IPS-NIHi11 (cell line): ENCODE measurements at regions not wholly inside any gene's neighbourhood (a gene's known extent, or its start where the extent isn't known, plus 50 kb on each side); places are given as distances from the start of the nearest gene placed in this dataset.
"Not testable (repeated sequence)": the region's sequence is repeated elsewhere in the genome, so short reads cannot be mapped to it uniquely, and the experiment has no call there.

Experiments used
- DNase-seq: peaks from one replicate; pipeline ENCODE4 v3.0.0; 2012; ENCODE audit warnings: mixed read lengths, low spot score

DNA sequence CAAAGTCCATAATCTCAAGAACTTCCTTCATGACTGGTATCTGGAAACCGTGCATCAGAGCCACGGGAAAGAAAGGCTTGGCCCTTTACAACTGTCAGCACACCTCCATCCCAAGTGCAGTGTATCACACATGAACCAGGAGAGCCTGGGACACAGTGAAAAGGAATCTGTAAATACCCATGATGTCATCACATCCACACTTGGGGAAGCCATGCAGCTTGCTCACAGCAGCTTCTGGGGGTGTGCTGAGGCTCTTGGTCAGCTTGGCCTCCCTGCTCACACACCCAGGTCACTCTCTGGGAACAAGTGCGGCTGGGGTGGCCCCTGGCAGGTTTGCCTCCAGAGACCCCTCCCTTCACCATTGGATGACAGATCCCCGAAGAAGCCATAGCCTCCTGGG is 51.6 kb upstream of the ASAH2B start:
- not testable (repeated sequence) for DNase-seq

DNA sequence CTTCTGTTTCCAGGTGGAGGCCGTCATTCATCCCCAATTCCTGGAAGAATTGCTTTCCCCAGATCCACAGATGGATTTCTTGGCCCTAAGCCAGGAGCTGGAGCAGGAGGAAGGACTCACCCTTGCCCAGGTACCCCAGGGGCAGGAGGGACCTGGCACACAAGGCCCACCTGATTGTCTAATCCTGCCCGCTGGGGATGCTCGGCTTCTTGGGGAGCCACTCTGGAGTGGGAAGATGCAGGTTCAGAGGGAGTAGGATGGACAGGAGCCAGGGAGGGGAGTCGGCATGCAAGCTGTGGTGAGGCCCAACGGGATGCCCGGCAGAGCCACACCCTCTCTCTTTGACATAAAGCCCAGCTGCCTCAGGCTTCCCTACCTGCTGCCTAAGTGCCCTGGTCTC is 55.4 kb upstream of the ASAH2B start:
- not testable (repeated sequence) for DNase-seq

DNA sequence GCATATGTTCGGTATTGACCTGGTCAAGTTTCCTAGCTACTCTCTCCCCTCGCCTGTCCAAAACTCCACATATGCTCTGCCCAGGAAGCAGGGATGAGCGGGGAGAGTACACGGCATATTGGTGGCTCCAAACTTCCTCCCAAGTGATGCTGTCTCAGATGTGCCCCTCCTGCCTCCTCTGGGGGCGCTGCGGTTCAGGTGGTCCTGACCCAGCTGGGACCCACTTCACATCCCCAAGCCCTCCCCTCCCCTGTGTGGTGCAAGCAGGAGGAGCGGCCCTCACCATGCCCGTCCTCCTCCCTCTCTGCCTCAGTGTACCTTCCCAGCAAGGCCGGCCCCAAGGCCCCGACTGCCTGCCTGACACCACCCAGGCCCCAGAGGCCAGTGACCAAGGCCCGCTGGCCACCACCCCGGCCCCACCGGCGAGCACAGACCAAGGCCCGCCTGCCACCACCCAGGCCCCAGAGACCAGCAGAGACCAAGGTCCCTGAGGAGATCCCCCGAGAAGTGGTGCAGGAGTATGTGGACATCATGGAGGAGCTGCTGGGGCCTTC is 56.5 kb upstream of the ASAH2B start:
- peak; percentile 9 for DNase-seq

DNA sequence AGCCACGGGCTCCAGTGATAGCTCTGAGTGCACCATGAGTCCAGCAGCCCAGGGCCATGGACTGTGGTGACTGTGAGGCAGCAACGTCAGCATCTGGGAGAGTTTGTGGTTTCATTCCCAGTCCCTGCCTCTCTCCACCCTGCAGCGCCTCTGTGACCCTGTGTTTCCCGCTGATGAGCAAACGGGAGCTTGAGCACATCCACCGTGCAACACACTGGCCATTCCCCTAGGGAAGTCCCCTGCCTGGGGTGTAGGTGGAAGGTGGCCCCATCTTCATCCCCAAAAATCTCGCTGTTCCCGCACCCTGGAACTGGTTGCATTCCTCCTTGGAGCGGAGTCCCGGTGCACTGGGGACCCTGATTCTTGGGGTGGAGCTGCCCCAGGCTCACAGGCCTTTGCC is 56.9 kb upstream of the SGMS1 start:
- not testable (repeated sequence) for DNase-seq

DNA sequence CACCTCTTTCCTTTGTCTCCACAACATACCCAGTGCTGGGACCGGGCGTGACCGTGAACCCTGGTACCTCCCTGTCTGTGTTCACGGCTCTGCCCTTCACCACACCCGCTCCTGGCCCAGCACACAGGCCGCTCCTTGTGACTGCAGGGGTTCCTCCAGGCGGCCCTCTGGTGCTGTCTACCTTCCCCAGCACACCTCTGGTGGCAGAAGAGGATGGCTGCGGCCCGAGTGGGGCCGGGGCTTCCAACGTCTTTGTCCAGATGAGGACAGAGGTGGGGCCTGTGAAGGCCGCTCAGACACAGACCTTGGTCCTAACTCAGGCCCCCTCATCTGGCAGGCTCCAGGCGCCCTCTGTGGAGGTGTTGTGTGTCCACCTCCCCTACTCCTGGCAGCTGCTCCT is 55.4 kb upstream of the SGMS1 start:
- DNase-seq: peak; percentile 5

DNA sequence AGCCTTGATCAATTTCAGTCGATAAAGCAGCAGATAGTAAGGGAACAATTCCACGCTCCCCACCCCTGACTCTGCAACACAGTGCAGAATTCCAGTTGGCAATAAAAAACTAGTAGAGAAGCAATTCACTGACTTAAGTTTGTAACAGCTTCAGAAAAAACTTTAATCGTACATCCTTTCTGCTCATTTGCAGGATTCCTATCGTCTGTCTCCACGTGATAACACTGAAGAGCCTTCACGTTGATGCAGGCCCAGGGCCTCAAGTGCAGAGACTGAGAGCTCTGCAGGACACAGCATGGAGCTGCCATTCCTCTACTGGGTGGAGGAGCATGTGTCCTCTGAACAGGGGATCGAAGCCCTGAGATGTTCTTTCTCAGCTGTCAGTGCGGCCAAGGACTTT is 51.8 kb upstream of the SGMS1 start:
- not testable (repeated sequence) for DNase-seq

DNA sequence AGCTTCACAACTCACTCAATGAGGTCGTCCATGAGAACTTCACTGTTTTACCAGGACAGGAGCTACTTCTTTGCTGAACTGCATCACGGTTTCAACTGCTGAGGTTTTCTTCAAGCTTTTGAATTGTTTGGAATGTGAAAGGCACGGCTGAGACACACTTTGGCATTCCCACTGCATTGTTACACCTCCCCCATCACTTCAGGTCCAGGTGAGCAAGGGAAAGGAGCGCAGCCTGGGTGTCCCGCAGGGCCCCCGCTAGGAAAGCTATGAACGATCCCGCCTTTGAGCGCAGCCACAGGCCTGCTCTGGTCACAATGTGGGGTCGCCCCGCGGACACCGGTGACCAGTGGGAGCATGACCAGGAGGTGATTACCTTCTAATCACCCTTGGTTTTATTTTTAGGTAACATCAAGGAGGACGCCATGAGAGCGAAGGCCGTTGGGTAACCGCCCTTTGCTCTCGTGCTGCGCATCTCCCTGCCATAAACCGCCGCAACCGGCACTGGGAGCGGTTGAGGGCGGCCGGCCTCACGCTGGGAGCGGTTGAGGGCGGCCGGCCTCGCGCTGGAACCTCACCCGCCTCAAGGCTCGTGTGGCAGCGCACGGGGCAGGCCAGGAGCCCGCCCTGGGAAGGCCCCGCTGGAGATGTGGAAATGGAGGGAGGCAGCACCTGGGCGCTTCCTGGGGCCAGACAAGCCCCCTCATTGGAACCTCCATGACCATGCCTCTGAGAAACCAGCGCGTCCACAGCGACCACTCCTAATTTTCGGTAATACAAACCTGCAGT is 50.9 kb upstream of the SGMS1 start:
- DNase-seq: peak; percentile 16
